GM23248 (cell line): ENCODE measurements at regions not wholly inside any gene's neighbourhood (a gene's known extent, or its start where the extent isn't known, plus 50 kb on each side); places are given as distances from the start of the nearest gene placed in this dataset.

Experiments used
- EZH2 ChIP-seq: fragments of 200-600 bp; sonication (generic); IDR thresholded peaks from 2 replicates; pipeline ENCODE4 v1.6.1; 2018; ENCODE audit warnings: antibody characterized with exemption, mild to moderate bottlenecking; ENCODE audit not compliant: insufficient read depth, poor library complexity, severe bottlenecking
- EZH2phosphoT487 ChIP-seq: fragments of 200-600 bp; sonication (generic); IDR thresholded peaks from 2 replicates; pipeline ENCODE4 v1.6.1; 2018; ENCODE audit warnings: antibody characterized with exemption, moderate library complexity, mild to moderate bottlenecking, low read depth; ENCODE audit not compliant: insufficient read depth

DNA sequence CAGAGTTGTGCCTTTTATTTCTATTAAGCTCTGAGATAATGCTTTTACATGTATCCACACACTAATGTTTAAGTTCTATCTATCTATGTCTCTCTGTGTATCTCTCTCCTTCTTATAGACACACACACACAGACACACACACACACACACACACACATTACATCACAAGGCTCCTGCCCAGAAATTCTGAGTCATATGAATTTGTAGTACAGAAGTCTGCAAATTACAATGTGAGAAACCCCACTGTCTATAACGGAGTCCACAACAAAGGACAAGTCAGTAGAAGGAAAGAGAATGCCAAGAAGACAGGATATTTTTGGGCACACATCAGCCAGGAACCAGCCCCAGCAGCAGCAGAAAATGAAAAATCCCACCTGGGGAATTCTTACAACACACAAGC lies 142.4 kb downstream of the EN1 start:
- TF ChIP-seq EZH2phosphoT487 (peak; percentile 83), EZH2 (no peak)
